Neural cell (in vitro differentiated cells): ENCODE measurements at regions not wholly inside any gene's neighbourhood (a gene's known extent, or its start where the extent isn't known, plus 50 kb on each side); places are given as distances from the start of the nearest gene placed in this dataset.

Experiments
- CTCF ChIP-seq: fragments of 450-650 bp; IDR thresholded peaks from 2 replicates; pipeline ENCODE4 v1.5.1; 2014; ENCODE audit warnings: antibody characterized with exemption, mild to moderate bottlenecking, moderate library complexity; ENCODE audit not compliant: poor library complexity, severe bottlenecking
- EP300 ChIP-seq: fragments of 450-650 bp; conservative IDR thresholded peaks from 2 replicates; pipeline ENCODE4 v1.6.1; 2014; ENCODE audit warnings: antibody characterized with exemption, mild to moderate bottlenecking, moderate library complexity; ENCODE audit not compliant: poor library complexity, severe bottlenecking
- EZH2 ChIP-seq: fragments of 200-600, 300-800 bp; shearing (Covaris generic), sonication (generic); IDR thresholded peaks from 2 replicates; pipeline ENCODE4 v1.6.1; 2014; ENCODE audit warnings: antibody characterized with exemption, low read length, borderline replicate concordance, mild to moderate bottlenecking; ENCODE audit not compliant: insufficient read depth, poor library complexity, severe bottlenecking
- MXI1 ChIP-seq: fragments of 450-650 bp; conservative IDR thresholded peaks from 2 replicates; pipeline ENCODE4 v1.6.1; 2014; ENCODE audit warnings: antibody characterized with exemption, mild to moderate bottlenecking; ENCODE audit not compliant: poor library complexity, severe bottlenecking
- POLR2AphosphoS5 ChIP-seq: IDR thresholded peaks from 2 replicates; pipeline ENCODE4 v1.6.1; 2012
- RAD21 ChIP-seq: fragments of 450-650 bp; conservative IDR thresholded peaks from 2 replicates; pipeline ENCODE4 v1.6.1; 2014; ENCODE audit warnings: antibody characterized with exemption, mild to moderate bottlenecking, moderate library complexity
- REST ChIP-seq: IDR thresholded peaks from 2 replicates; pipeline ENCODE4 v1.6.1; 2012; ENCODE audit warnings: borderline replicate concordance
- TAF1 ChIP-seq: IDR thresholded peaks from 2 replicates; pipeline ENCODE4 v1.6.1; 2012; ENCODE audit warnings: low read depth

- TF ChIP-seq CTCF, result no peak
- no peak for TF ChIP-seq POLR2AphosphoS5
- TF ChIP-seq REST, result no peak
- TF ChIP-seq EZH2, result no peak
- no peak for TF ChIP-seq MXI1
- no peak for TF ChIP-seq EP300
- TF ChIP-seq TAF1, result no peak
- TF ChIP-seq RAD21, result no peak
Measured at GRCh38 chr15:37801529-37801928, 132.9 kb upstream of the TMCO5A start.
